NB4 (cell line): ENCODE measurements at regions not wholly inside any gene's neighbourhood (a gene's known extent, or its start where the extent isn't known, plus 50 kb on each side); places are given as distances from the start of the nearest gene placed in this dataset.

Source experiments
- CTCF ChIP-seq: IDR thresholded peaks from one replicate; pipeline ENCODE4 v1.5.1; 2012; ENCODE audit warnings: low read depth, low read length
- MAX ChIP-seq: IDR thresholded peaks from 2 replicates; pipeline ENCODE4 v1.6.1; 2011; ENCODE audit warnings: low read depth, low read length
- MYC ChIP-seq: IDR thresholded peaks from 2 replicates; pipeline ENCODE4 v1.6.1; 2011; ENCODE audit warnings: low read depth, low read length
- POLR2A ChIP-seq: IDR thresholded peaks from 2 replicates; pipeline ENCODE4 v1.6.1; 2011; ENCODE audit warnings: mild to moderate bottlenecking; ENCODE audit not compliant: insufficient read length; ENCODE audit errors: extremely low read depth

DNA sequence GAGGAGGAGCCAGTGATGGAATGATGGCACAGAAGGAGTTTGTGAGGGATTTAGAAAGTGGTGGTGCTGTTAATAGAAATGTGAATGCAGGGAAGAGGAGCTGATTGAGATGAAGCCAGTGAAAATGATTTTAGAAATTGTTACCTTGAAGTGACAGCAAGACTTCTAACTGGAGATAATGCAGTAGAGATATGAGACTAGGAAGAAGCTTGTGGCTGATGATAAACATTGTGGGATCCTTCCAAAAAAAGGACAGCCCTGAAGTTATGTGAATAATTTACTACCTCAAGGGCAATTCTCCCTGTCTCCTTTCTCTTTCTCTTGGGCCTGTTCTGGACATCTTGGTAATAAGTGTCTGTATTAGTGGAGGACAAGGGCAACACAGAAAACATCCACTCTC is 138.6 kb downstream of the LSMEM1 start:
- TF ChIP-seq CTCF (no peak), POLR2A (no peak), MYC (no peak), MAX (no peak)
